HG02885 (cell line): ENCODE measurements at regions not wholly inside any gene's neighbourhood (a gene's known extent, or its start where the extent isn't known, plus 50 kb on each side); places are given as distances from the start of the nearest gene placed in this dataset.

Experiments
- ATAC-seq: cut with Tn5 transposase; IDR thresholded peaks from one replicate; pipeline ENCODE4 v1.9.1; 2021; ENCODE audit warnings: mild to moderate bottlenecking; ENCODE audit not compliant: unreplicated experiment, poor library complexity

- no peak for ATAC-seq
Observed at GRCh38 chr3:132183811-132184210, 133.4 kb upstream of the ACP3 start.

- ATAC-seq: no peak
Observed at GRCh38 chr3:132187746-132188145, 129.5 kb upstream of the ACP3 start.

GRCh38 chr3:132189601-132190000, 127.6 kb upstream of the ACP3 start:
- ATAC-seq: no peak

- no peak for ATAC-seq
Observed at GRCh38 chr3:132196113-132196512, 121.1 kb upstream of the ACP3 start.

GRCh38 chr3:132198516-132198915, 118.7 kb upstream of the ACP3 start:
- ATAC-seq: no peak

GRCh38 chr3:132199451-132199850, 117.8 kb upstream of the ACP3 start:
- no peak for ATAC-seq

- no peak for ATAC-seq
Observed at GRCh38 chr3:132202586-132202985, 114.6 kb upstream of the ACP3 start.

GRCh38 chr3:132203889-132204596, 113.2 kb upstream of the ACP3 start:
- no peak for ATAC-seq

GRCh38 chr3:132205609-132206008, 111.6 kb upstream of the ACP3 start:
- ATAC-seq: no peak

GRCh38 chr3:132209855-132210254, 107.4 kb upstream of the ACP3 start:
- ATAC-seq: no peak

- no peak for ATAC-seq
Observed at GRCh38 chr3:132210476-132211346, 106.5 kb upstream of the ACP3 start.

- ATAC-seq: no peak
Observed at GRCh38 chr3:132211896-132212295, 105.3 kb upstream of the ACP3 start.

- no peak for ATAC-seq
Observed at GRCh38 chr3:132218817-132219755, 98.1 kb upstream of the ACP3 start.

- ATAC-seq: no peak
Observed at GRCh38 chr3:132220986-132221385, 96.2 kb upstream of the ACP3 start.

- no peak for ATAC-seq
Observed at GRCh38 chr3:132222868-132223538, 94.2 kb upstream of the ACP3 start.

GRCh38 chr3:132225664-132226063, 91.5 kb upstream of the ACP3 start:
- ATAC-seq: no peak

GRCh38 chr3:132228923-132229322, 88.3 kb upstream of the ACP3 start:
- no peak for ATAC-seq

GRCh38 chr3:132229641-132230040, 87.6 kb upstream of the ACP3 start:
- no peak for ATAC-seq

- ATAC-seq: no peak
Observed at GRCh38 chr3:132230156-132231000, 86.8 kb upstream of the ACP3 start.
